Glutamatergic neuron (in vitro differentiated cells): ENCODE measurements at regions not wholly inside any gene's neighbourhood (a gene's known extent, or its start where the extent isn't known, plus 50 kb on each side); places are given as distances from the start of the nearest gene placed in this dataset.

Experiments used
- DNase-seq: peaks from one replicate; pipeline ENCODE4 v3.0.0; 2022
- H3K27ac Mint-ChIP-seq: one replicate; pipeline ENCODE4 v1.8.0; 2020; ENCODE audit warnings: mild to moderate bottlenecking, mixed read lengths, inconsistent platforms; ENCODE audit not compliant: unreplicated experiment
- H3K27me3 Mint-ChIP-seq: one replicate; pipeline ENCODE4 v1.8.0; 2020; ENCODE audit warnings: mild to moderate bottlenecking, moderate library complexity, mixed read lengths, inconsistent platforms; ENCODE audit not compliant: unreplicated experiment
- H3K36me3 Mint-ChIP-seq: one replicate; pipeline ENCODE4 v1.8.0; 2020; ENCODE audit warnings: mild to moderate bottlenecking, mixed read lengths, inconsistent platforms; ENCODE audit not compliant: unreplicated experiment
- H3K4me1 Mint-ChIP-seq: one replicate; pipeline ENCODE4 v1.8.0; 2020; ENCODE audit warnings: mild to moderate bottlenecking, low read depth, mixed read lengths, inconsistent platforms; ENCODE audit not compliant: unreplicated experiment
- H3K4me3 Mint-ChIP-seq: one replicate; pipeline ENCODE4 v1.8.0; 2020; ENCODE audit warnings: mild to moderate bottlenecking, mixed read lengths, inconsistent platforms; ENCODE audit not compliant: unreplicated experiment
- H3K9me3 Mint-ChIP-seq: one replicate; pipeline ENCODE4 v1.8.0; 2020; ENCODE audit warnings: mild to moderate bottlenecking, moderate library complexity, mixed read lengths, inconsistent platforms; ENCODE audit not compliant: unreplicated experiment
- CTCF ChIP-seq: fragments of 200-600 bp; sonication (generic); IDR thresholded peaks from one replicate; pipeline ENCODE4 v1.5.0; 2021; ENCODE audit not compliant: partially characterized antibody, unreplicated experiment

DNA sequence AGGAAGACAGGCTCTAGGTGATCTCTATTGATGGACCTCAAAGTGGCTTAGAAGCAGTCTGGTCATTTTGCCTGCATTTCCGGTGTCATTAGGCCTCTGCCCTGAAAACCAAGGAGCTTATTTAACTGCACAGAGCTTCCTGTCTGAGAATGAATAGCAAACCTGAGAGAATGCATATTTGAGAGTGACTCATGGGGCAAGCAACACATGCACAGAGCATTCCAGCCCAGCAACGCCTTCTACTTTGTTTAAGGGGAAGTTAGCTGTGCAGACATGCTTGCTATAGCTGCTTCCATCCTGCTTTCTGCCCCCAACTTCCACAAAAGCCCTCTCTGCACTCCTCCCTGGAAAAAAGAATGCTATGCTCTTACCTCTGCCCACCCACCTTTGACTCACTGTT, 232.8 kb downstream of the GRB14 start:
- Mint-ChIP-seq H3K9me3 (no peaks in the 10 kb centered on the region), H3K4me1 (no peaks in the 10 kb centered on the region), H3K36me3 (no peaks in the 10 kb centered on the region), H3K27ac (no peak overlapping the region), H3K27me3 (no peaks in the 10 kb centered on the region), H3K4me3 (no peak overlapping the region)
- DNase-seq, result no peak
- TF ChIP-seq CTCF, result no peak

- Mint-ChIP-seq H3K9me3 (no peaks in the 10 kb centered on the region), H3K27me3 (no peaks in the 10 kb centered on the region), H3K4me1 (no peaks in the 10 kb centered on the region), H3K36me3 (no peaks in the 10 kb centered on the region), H3K4me3 (no peak overlapping the region), H3K27ac (no peak overlapping the region)
- TF ChIP-seq CTCF, result no peak
- DNase-seq, result no peak
Measured at GRCh38 chr2:164386231-164386630, 235.1 kb downstream of the GRB14 start.

- no peak for DNase-seq
- H3K27me3 Mint-ChIP-seq, result no peaks in the 10 kb centered on the region
- H3K36me3 Mint-ChIP-seq, result no peaks in the 10 kb centered on the region
- no peak for TF ChIP-seq CTCF
- H3K9me3 Mint-ChIP-seq, result no peaks in the 10 kb centered on the region
- H3K4me1 Mint-ChIP-seq, result no peaks in the 10 kb centered on the region
- H3K27ac Mint-ChIP-seq, result no peak overlapping the region
- H3K4me3 Mint-ChIP-seq, result no peak overlapping the region
Measured at GRCh38 chr2:164384434-164384833, 236.8 kb downstream of the GRB14 start.

DNA sequence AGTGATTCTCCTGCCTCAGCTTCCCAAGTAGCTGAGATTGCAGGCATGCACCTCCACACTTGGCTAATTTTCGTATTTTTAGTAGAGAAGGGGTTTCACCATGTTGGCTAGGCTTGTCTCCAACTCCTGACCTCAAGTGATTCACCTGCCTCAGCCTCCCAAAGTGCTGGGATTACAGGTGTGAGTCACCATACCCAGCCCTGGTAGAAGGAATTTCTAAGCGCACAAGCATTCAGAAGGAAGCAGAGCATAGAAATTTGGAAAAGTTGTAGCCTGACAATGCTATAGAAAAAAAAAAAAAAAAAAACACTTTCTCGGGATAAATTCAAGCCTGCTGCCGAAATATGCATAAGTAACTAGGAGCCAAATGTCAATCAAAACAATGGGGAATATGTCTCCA, 249.4 kb downstream of the GRB14 start:
- TF ChIP-seq CTCF, result no peak

GRCh38 chr2:164369366-164369765, 251.9 kb downstream of the GRB14 start:
- H3K36me3 Mint-ChIP-seq, result peaks cover 4% of the 10 kb centered on the region
- no peak overlapping the region for H3K4me3 Mint-ChIP-seq
- TF ChIP-seq CTCF, result no peak
- no peaks in the 10 kb centered on the region for H3K27me3 Mint-ChIP-seq
- no peak overlapping the region for H3K27ac Mint-ChIP-seq
- DNase-seq, result no peak
- no peaks in the 10 kb centered on the region for H3K4me1 Mint-ChIP-seq
- no peaks in the 10 kb centered on the region for H3K9me3 Mint-ChIP-seq

More for the DNA sequence above, 249.4 kb downstream of the GRB14 start:
- Mint-ChIP-seq H3K27me3 (no peaks in the 10 kb centered on the region), H3K4me3 (no peak overlapping the region), H3K4me1 (no peaks in the 10 kb centered on the region), H3K9me3 (no peaks in the 10 kb centered on the region), H3K27ac (no peak overlapping the region), H3K36me3 (peaks cover 4% of the 10 kb centered on the region)
- no peak for DNase-seq
